H1 (cell line): ENCODE measurements at regions not wholly inside any gene's neighbourhood (a gene's known extent, or its start where the extent isn't known, plus 50 kb on each side); places are given as distances from the start of the nearest gene placed in this dataset.

ENCODE experiments used
- CTCF ChIA-PET: fragments of 300-600 bp; sonication (Branson Sonifier 250); formaldehyde crosslinking; loops from one replicate; lab custom pipeline; 2021; ENCODE audit not compliant: partially characterized antibody; lab: Charles Lee
- POLR2A ChIA-PET: fragments of 300-600 bp; sonication (Branson Sonifier 250); formaldehyde crosslinking; loops from one replicate; lab custom pipeline; 2021; ENCODE audit warnings: inconsistent platforms; ENCODE audit not compliant: partially characterized antibody; lab: Charles Lee
- DNase-seq, 2 experiments: peaks; one replicate each; pipeline versions ENCODE4 v3.0.0 to v3.0.0-alpha.2; 2010 to 2022; ENCODE audit warnings: low spot score in 2 of 2, low read depth in 1 of 2, mixed read lengths in 1 of 2
- FAIRE-seq: peaks from 2 replicates; lab custom pipeline; 2011; peaks lifted over from hg19 to GRCh38; lab: Jason Lieb, UNC
- H2AFZ ChIP-seq: 2 replicates; pipeline ENCODE4 v1.8.1; 2012; ENCODE audit warnings: low read length, inconsistent platforms
- H2AK5ac ChIP-seq: 2 replicates; pipeline ENCODE4 v1.6.1; 2013; ENCODE audit warnings: low read depth, low read length
- H2BK120ac ChIP-seq: replicated peaks from 2 replicates; pipeline ENCODE3; 2013; ENCODE audit warnings: low read depth, low read length, inconsistent platforms
- H2BK12ac ChIP-seq: 2 replicates; pipeline ENCODE4 v1.6.1; 2013; ENCODE audit warnings: low read depth, low read length
- H2BK15ac ChIP-seq: 2 replicates; pipeline ENCODE4 v1.6.1; 2013; ENCODE audit warnings: low read length
- H2BK20ac ChIP-seq: 2 replicates; pipeline ENCODE4 v1.6.1; 2013; ENCODE audit warnings: low read length
- H2BK5ac ChIP-seq: 2 replicates; pipeline ENCODE4 v1.6.1; 2013; ENCODE audit warnings: low read depth, low read length
- H3K14ac ChIP-seq: 2 replicates; pipeline ENCODE4 v1.6.1; 2013; ENCODE audit warnings: inconsistent platforms; ENCODE audit not compliant: insufficient read length
- H3K18ac ChIP-seq: 2 replicates; pipeline ENCODE4 v1.6.1; 2013; ENCODE audit warnings: low read length; ENCODE audit errors: extremely low read depth
- H3K23ac ChIP-seq: 2 replicates; pipeline ENCODE4 v1.6.1; 2013; ENCODE audit warnings: inconsistent platforms; ENCODE audit not compliant: insufficient read length
- H3K23me2 ChIP-seq: 2 replicates; pipeline ENCODE4 v1.6.1; 2013; ENCODE audit warnings: low read depth, low read length
- H3K27ac ChIP-seq: 2 replicates; pipeline ENCODE4 v1.6.1; 2011; ENCODE audit warnings: low read depth, low read length, inconsistent platforms
- H3K27me3 ChIP-seq, 4 experiments: replicated peaks in 1 of 4; 1 replicate in 1 of 4; 2 replicates in 3 of 4; pipeline versions ENCODE4 v1.6.1 to v1.8.1; 2011 to 2013; ENCODE audit warnings: low read length in 3 of 4, mild to moderate bottlenecking in 3 of 4, inconsistent platforms in 2 of 4, mixed read lengths in 2 of 4, moderate library complexity in 1 of 4; ENCODE audit not compliant: control insufficient read depth in 3 of 4, insufficient read depth in 3 of 4; ENCODE audit errors: extremely low read depth in 1 of 4
- H3K36me3 ChIP-seq, 4 experiments: 2 replicates each; pipeline versions ENCODE4 v1.6.1 to v1.8.1; 2011 to 2013; ENCODE audit warnings: mild to moderate bottlenecking in 4 of 4, low read length in 3 of 4, moderate library complexity in 2 of 4, control low read depth in 1 of 4, inconsistent platforms in 1 of 4; ENCODE audit not compliant: insufficient read depth in 4 of 4, control insufficient read depth in 2 of 4
- H3K4ac ChIP-seq: replicated peaks from 2 replicates; pipeline ENCODE3; 2013; ENCODE audit warnings: low read length, low read depth, mixed read lengths, inconsistent platforms; ENCODE audit not compliant: insufficient read length
- H3K4me1 ChIP-seq, 4 experiments: replicated peaks in 1 of 4; 1 replicate in 1 of 4; 2 replicates in 3 of 4; pipeline versions ENCODE4 v1.6.1 to v1.8.1; 2011 to 2013; ENCODE audit warnings: low read length in 3 of 4, inconsistent platforms in 2 of 4, mixed read lengths in 1 of 4; ENCODE audit not compliant: insufficient read depth in 4 of 4, control insufficient read depth in 3 of 4
- H3K4me2 ChIP-seq, 2 experiments: 2 replicates each; pipeline versions ENCODE4 v1.6.1 to v1.8.1; 2011 to 2013; ENCODE audit warnings: low read depth in 2 of 2, low read length in 2 of 2, control low read depth in 1 of 2, inconsistent platforms in 1 of 2, mild to moderate bottlenecking in 1 of 2; ENCODE audit not compliant: insufficient read depth in 1 of 2
- H3K4me3 ChIP-seq, 4 experiments: fragments of 200-600, 300-600 bp in 1 of 4; sonication (generic), shearing (Covaris generic), sonication (Bioruptor Twin) in 1 of 4; 2 replicates each; pipeline versions ENCODE4 v1.5.1 to v1.8.1; 2011 to 2016; ENCODE audit warnings: low read length in 4 of 4, low read depth in 3 of 4, control low read depth in 2 of 4, inconsistent platforms in 2 of 4, mild to moderate bottlenecking in 2 of 4, mixed read lengths in 1 of 4, moderate library complexity in 1 of 4; ENCODE audit not compliant: insufficient read depth in 2 of 4; ENCODE audit errors: extremely low read depth in 1 of 4
- H3K56ac ChIP-seq: replicated peaks from 2 replicates; pipeline ENCODE3; 2013; ENCODE audit warnings: low read depth, mild to moderate bottlenecking, mixed read lengths, low read length, inconsistent platforms; ENCODE audit not compliant: insufficient read length
- H3K79me1 ChIP-seq: 2 replicates; pipeline ENCODE4 v1.6.1; 2013; ENCODE audit warnings: low read depth, low read length, control low read depth
- H3K79me2 ChIP-seq, 2 experiments: 2 replicates each; pipeline versions ENCODE4 v1.6.1 to v1.8.1; 2012 to 2013; ENCODE audit warnings: low read length in 2 of 2, mild to moderate bottlenecking in 2 of 2, inconsistent platforms in 1 of 2; ENCODE audit not compliant: insufficient read depth in 2 of 2, control insufficient read depth in 1 of 2
- H3K9ac ChIP-seq, 4 experiments: replicated peaks in 1 of 4; 1 replicate in 1 of 4; 2 replicates in 3 of 4; pipeline versions ENCODE4 v1.6.1 to v1.8.1; 2011 to 2013; ENCODE audit warnings: low read depth in 3 of 4, low read length in 3 of 4, control low read depth in 2 of 4, mild to moderate bottlenecking in 2 of 4, moderate library complexity in 2 of 4, inconsistent platforms in 1 of 4; ENCODE audit errors: extremely low read depth in 1 of 4
- H3K9me3 ChIP-seq, 2 experiments: 2 replicates each; pipeline versions ENCODE4 v1.6.1 to v1.8.1; 2012 to 2013; ENCODE audit warnings: mild to moderate bottlenecking in 2 of 2, moderate library complexity in 2 of 2, control low read depth in 1 of 2, inconsistent platforms in 1 of 2, low read depth in 1 of 2, low read length in 1 of 2, mixed read lengths in 1 of 2; ENCODE audit not compliant: insufficient read depth in 2 of 2
- H4K20me1 ChIP-seq, 2 experiments: replicated peaks in 1 of 2; 2 replicates each; pipeline versions ENCODE3 to v1.8.1; 2011 to 2013; ENCODE audit warnings: inconsistent platforms in 2 of 2, low read length in 2 of 2, mild to moderate bottlenecking in 1 of 2; ENCODE audit not compliant: insufficient read depth in 2 of 2, control insufficient read depth in 1 of 2
- H4K5ac ChIP-seq: 2 replicates; pipeline ENCODE4 v1.6.1; 2013; ENCODE audit warnings: low read length, low read depth, mixed read lengths, inconsistent platforms; ENCODE audit not compliant: insufficient read length
- H4K8ac ChIP-seq: 2 replicates; pipeline ENCODE4 v1.8.0; 2013; ENCODE audit warnings: mild to moderate bottlenecking, moderate library complexity, low read length, inconsistent platforms; ENCODE audit not compliant: insufficient read depth; ENCODE audit errors: extremely low read depth
- H4K91ac ChIP-seq: replicated peaks from 2 replicates; pipeline ENCODE3; 2013; ENCODE audit warnings: low read length, mixed read lengths, inconsistent platforms; ENCODE audit not compliant: insufficient read length
- BRCA1 ChIP-seq: IDR thresholded peaks from 2 replicates; pipeline ENCODE4 v1.6.1; 2012; ENCODE audit warnings: low read depth, low read length, improper control_type of control experiment
- EGR1 ChIP-seq: IDR thresholded peaks from 2 replicates; pipeline ENCODE4 v1.6.1; 2011; ENCODE audit warnings: low read depth, low read length, borderline replicate concordance
- GABPA ChIP-seq: IDR thresholded peaks from 2 replicates; pipeline ENCODE4 v1.6.1; 2011; ENCODE audit warnings: mild to moderate bottlenecking, low read length, moderate library complexity, borderline replicate concordance; ENCODE audit not compliant: insufficient read depth
- GTF2F1 ChIP-seq: IDR thresholded peaks from 2 replicates; pipeline ENCODE4 v1.6.1; 2012; ENCODE audit warnings: low read depth, low read length, improper control_type of control experiment, borderline replicate concordance
- JUN ChIP-seq: IDR thresholded peaks from 2 replicates; pipeline ENCODE4 v1.6.1; 2011; ENCODE audit warnings: low read depth, mild to moderate bottlenecking, improper control_type of control experiment, low read length
- JUND ChIP-seq: IDR thresholded peaks from 2 replicates; pipeline ENCODE4 v1.6.1; 2011; ENCODE audit warnings: mild to moderate bottlenecking, improper control_type of control experiment, low read length
- MAFK ChIP-seq: IDR thresholded peaks from 2 replicates; pipeline ENCODE4 v1.6.1; 2012; ENCODE audit warnings: low read depth, mild to moderate bottlenecking, improper control_type of control experiment, low read length
- RBBP5 ChIP-seq: IDR thresholded peaks from 2 replicates; pipeline ENCODE4 v1.7.1; 2012; ENCODE audit warnings: low read depth, mild to moderate bottlenecking, inconsistent platforms, low read length, moderate library complexity, borderline replicate concordance
- SP4 ChIP-seq: IDR thresholded peaks from 2 replicates; pipeline ENCODE4 v1.6.1; 2012; ENCODE audit warnings: low read length, inconsistent platforms
- TCF12 ChIP-seq: IDR thresholded peaks from 2 replicates; pipeline ENCODE4 v1.6.1; 2011; ENCODE audit warnings: low read depth, mild to moderate bottlenecking, low read length
- WGBS, 2 experiments: shearing (Covaris generic) in 1 of 2; methylation state at CpG; one replicate each; pipeline versions ENCODE4 v1.1.6 to v1.1.7; 2013 to 2015; ENCODE audit warnings: low lambda C conversion rate in 2 of 2, mixed read lengths in 2 of 2, inconsistent platforms in 1 of 2, low coverage in 1 of 2, missing lambda C conversion rate in 1 of 2; ENCODE audit not compliant: insufficient replicate concordance in 2 of 2, insufficient coverage in 1 of 2, insufficient read length in 1 of 2; ENCODE audit errors: extremely low coverage in 1 of 2, missing lambda C conversion rate in 1 of 2; 5-methylcytosine and 5-hydroxymethylcytosine counted together
- TF ChIP-seq, protein P1 (sequence below), 3 experiments: IDR thresholded peaks; 1 replicate in 2 of 3; 2 replicates in 1 of 3; pipeline versions ENCODE4 v1.5.1 to v1.6.1; 2011; ENCODE audit warnings: low read length in 3 of 3, mild to moderate bottlenecking in 3 of 3, inconsistent platforms in 2 of 3, low read depth in 1 of 3, moderate library complexity in 1 of 3; ENCODE audit not compliant: insufficient read depth in 1 of 3; ENCODE audit errors: control extremely low read depth in 1 of 3

DNA sequence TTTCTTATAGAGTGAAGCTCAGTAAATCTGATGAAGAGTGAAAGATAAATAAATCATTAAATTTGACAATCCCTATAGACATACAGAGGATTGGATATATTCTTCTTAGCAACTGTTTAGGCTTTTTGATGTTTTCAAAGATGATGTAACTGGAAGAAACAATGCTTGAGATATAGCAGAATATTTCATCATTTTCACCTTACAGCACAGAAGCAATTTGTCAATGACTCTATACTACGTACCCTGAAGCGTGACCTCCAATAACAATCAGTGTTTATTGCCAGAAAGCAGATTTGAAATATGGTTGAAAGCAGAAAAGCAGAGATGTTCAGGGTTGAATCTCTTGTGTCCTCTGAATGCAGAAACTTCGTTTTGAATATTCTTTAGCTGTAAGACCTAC, 228.4 kb downstream of the DTHD1 start (continued):
- no peak for TF ChIP-seq RBBP5

DNA sequence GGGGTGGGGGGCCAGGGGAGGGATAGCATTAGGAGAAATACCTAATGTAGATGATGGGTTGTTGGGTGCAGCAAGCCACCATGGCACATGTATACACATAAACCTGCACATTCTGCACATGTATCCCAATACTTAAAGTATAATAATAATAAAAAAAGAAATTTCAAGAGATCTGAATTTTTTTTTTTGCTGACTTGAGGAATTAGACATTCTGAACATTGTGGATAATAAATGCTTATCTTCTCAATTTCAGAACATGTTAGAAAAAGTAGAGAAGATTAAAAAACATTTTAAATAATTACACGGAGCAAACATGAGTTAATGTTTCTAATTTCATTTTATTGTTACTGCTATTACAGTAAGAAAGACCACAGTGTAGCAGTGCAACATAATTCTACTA, 230.4 kb downstream of the DTHD1 start:
- H2AK5ac ChIP-seq: no peak overlapping the region
- H3K4me1 ChIP-seq: peaks cover 0 to 2% (median 0%) of the 10 kb centered on the region in 4 experiments; a peak in 1 of 7 replicates
- H3K9me3 ChIP-seq: no peaks in the 10 kb centered on the region
- no peak overlapping the region for H3K14ac ChIP-seq
- H2BK20ac ChIP-seq: no peak overlapping the region
- no peak overlapping the region for H3K18ac ChIP-seq
- no peak overlapping the region for H3K56ac ChIP-seq
- no peaks in the 10 kb centered on the region for H3K23me2 ChIP-seq
- ChIA-PET POLR2A (no interaction called here), CTCF (no interaction called here)
- H3K79me2 ChIP-seq: no peaks in the 10 kb centered on the region
- FAIRE-seq (no peak), DNase-seq (no peak)
- no peak overlapping the region for H2AFZ ChIP-seq
- no peaks in the 10 kb centered on the region for H4K20me1 ChIP-seq
- H3K36me3 ChIP-seq: no peaks in the 10 kb centered on the region
- no peak overlapping the region for H2BK5ac ChIP-seq
- H3K23ac ChIP-seq: no peak overlapping the region
- no peak overlapping the region for H2BK12ac ChIP-seq
- H3K4ac ChIP-seq: no peak overlapping the region
- H3K4me2 ChIP-seq: no peak overlapping the region
- 67% methylated on average over 1 of the region's 1 CpG; no CpG with 5 or more reads in 1 of the 2 experiments for WGBS, 2 experiments
- H3K4me3 ChIP-seq: no peak overlapping the region
- no peaks in the 10 kb centered on the region for H3K27me3 ChIP-seq
- H3K9ac ChIP-seq: no peak overlapping the region
- H2BK120ac ChIP-seq: no peak overlapping the region
- no peaks in the 10 kb centered on the region for H3K79me1 ChIP-seq
- no peak overlapping the region for H4K5ac ChIP-seq
- no peak overlapping the region for H3K27ac ChIP-seq
- no peak overlapping the region for H4K91ac ChIP-seq
- H4K8ac ChIP-seq: no peak overlapping the region
- H2BK15ac ChIP-seq: no peak overlapping the region
- TF ChIP-seq JUND (no peak), TCF12 (no peak), BRCA1 (no peak), GABPA (no peak), JUN (no peak), SP4 (no peak), EGR1 (no peak), GTF2F1 (no peak), MAFK (no peak)
- TF ChIP-seq, protein P1, sequence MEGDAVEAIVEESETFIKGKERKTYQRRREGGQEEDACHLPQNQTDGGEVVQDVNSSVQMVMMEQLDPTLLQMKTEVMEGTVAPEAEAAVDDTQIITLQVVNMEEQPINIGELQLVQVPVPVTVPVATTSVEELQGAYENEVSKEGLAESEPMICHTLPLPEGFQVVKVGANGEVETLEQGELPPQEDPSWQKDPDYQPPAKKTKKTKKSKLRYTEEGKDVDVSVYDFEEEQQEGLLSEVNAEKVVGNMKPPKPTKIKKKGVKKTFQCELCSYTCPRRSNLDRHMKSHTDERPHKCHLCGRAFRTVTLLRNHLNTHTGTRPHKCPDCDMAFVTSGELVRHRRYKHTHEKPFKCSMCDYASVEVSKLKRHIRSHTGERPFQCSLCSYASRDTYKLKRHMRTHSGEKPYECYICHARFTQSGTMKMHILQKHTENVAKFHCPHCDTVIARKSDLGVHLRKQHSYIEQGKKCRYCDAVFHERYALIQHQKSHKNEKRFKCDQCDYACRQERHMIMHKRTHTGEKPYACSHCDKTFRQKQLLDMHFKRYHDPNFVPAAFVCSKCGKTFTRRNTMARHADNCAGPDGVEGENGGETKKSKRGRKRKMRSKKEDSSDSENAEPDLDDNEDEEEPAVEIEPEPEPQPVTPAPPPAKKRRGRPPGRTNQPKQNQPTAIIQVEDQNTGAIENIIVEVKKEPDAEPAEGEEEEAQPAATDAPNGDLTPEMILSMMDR (IDR thresholded peaks at IDR 0.05; ENCODE audit: control extremely low read depth in 1 of 3, insufficient read depth in 1 of 3, low read depth in 1 of 3, low read length in 3 of 3): no peak
